ENCODE measurements at regions not wholly inside any gene's neighbourhood (a gene's known extent, or its start where the extent isn't known, plus 50 kb on each side); places are given as distances from the start of the nearest gene placed in this dataset.

GRCh38 chr9:28824432-28824963 lies 1251.2 kb upstream of the C9orf72 start:
- 0% methylated on average over 1 of the region's 1 CpG for WGBS (ENCODE audit: low lambda C conversion rate)
- no TSS peak for BruUV-seq (replicated peaks)
- TF ChIP-seq ZNF264 (CRISPR knock-in tag; IDR thresholded peaks at IDR 0.05) (no peak), PBX3 (CRISPR knock-in tag; IDR thresholded peaks at IDR 0.05; ENCODE audit: borderline replicate concordance) (no peak), SKI (IDR thresholded peaks at IDR 0.05; ENCODE audit: partially characterized antibody) (no peak), ATF7-NPFF (CRISPR knock-in tag; IDR thresholded peaks at IDR 0.05; ENCODE audit: low read depth) (no peak), SP2 (CRISPR knock-in tag; IDR thresholded peaks at IDR 0.05) (no peak), SRF (IDR thresholded peaks at IDR 0.05; ENCODE audit: low read depth, low read length) (no peak), NR2F6 (IDR thresholded peaks at IDR 0.05) (no peak), NR2F6 (CRISPR knock-in tag; IDR thresholded peaks at IDR 0.05) (no peak), SNAPC2 (CRISPR knock-in tag; IDR thresholded peaks at IDR 0.05) (no peak), RARG (CRISPR knock-in tag; IDR thresholded peaks at IDR 0.05; ENCODE audit: low read depth) (no peak)
- no peaks in the 10 kb centered on the region for H3K27me3 ChIP-seq (ENCODE audit: control insufficient read depth in 1 of 2, insufficient read depth in 2 of 2, low read length in 2 of 2)
- intact Hi-C loops (cut with micrococcal nuclease; ENCODE audit: unreplicated experiment), result no loop called here
- no peak overlapping the region for H3K4me2 ChIP-seq (ENCODE audit: low read depth, low read length)
- no peaks in the 10 kb centered on the region for H3K9me3 ChIP-seq (ENCODE audit: low read length)
- H3K4me3 ChIP-seq (replicated peaks in 1 of 3; ENCODE audit: insufficient read depth in 1 of 3, low read depth in 2 of 3, low read length in 3 of 3), result no peak overlapping the region
- no peaks in the 10 kb centered on the region for H3K36me3 ChIP-seq (replicated peaks in 1 of 2; ENCODE audit: control insufficient read depth in 1 of 2, insufficient read depth in 2 of 2, low read length in 2 of 2)
- no peak overlapping the region for H3K27ac ChIP-seq (ENCODE audit: extremely low read length, insufficient read depth, low read length)
- H3K79me2 ChIP-seq (ENCODE audit: insufficient read depth, low read length), result no peaks in the 10 kb centered on the region
- POLR2A ChIA-PET, result no interaction called here
- DNase-seq (ENCODE audit: low spot score) (no peak), ATAC-seq (no peak), FAIRE-seq (no peak)
- H2AFZ ChIP-seq (ENCODE audit: low read length), result no peak overlapping the region
- no peaks in the 10 kb centered on the region for H3K4me1 ChIP-seq (ENCODE audit: insufficient read depth, low read length)
- CTCF ChIA-PET (ENCODE audit: low intra/inter-chr PET ratio, low total read pairs), result no interaction called here
- H4K20me1 ChIP-seq (ENCODE audit: insufficient read depth, low read length), result no peaks in the 10 kb centered on the region
- no peak overlapping the region for H3K9ac ChIP-seq (ENCODE audit: insufficient read depth, low read depth, low read length)
- in situ Hi-C loops (cut with HindIII; ENCODE audit: extremely low pct_ligation_motif_present, low pct_unique_long_range_greater_than_20kb), result no loop called here
